T-helper 1 cell treated with Interleukin-12 subunit alpha and Interleukin-12 subunit beta and Interleukin-4 antibody, amounts not matched to agents 30 μg/mL and 1 μg/mL, for 36 hours (primary cell): ENCODE measurements at regions not wholly inside any gene's neighbourhood (a gene's known extent, or its start where the extent isn't known, plus 50 kb on each side); places are given as distances from the start of the nearest gene placed in this dataset.
"Not testable (repeated sequence)": the region's sequence is repeated elsewhere in the genome, so short reads cannot be mapped to it uniquely, and the experiment has no call there.

Experiments
- H3K27ac Mint-ChIP-seq: one replicate; pipeline ENCODE4 v1.8.0; 2021; ENCODE audit warnings: mild to moderate bottlenecking, mixed read lengths
- H3K27me3 Mint-ChIP-seq: one replicate; pipeline ENCODE4 v1.8.0; 2021; ENCODE audit warnings: low read depth, mixed read lengths
- H3K36me3 Mint-ChIP-seq: one replicate; pipeline ENCODE4 v1.8.0; 2021; ENCODE audit warnings: low read depth, mixed read lengths
- H3K4me1 Mint-ChIP-seq: one replicate; pipeline ENCODE4 v1.8.0; 2021; ENCODE audit warnings: low read depth, mixed read lengths
- H3K4me3 Mint-ChIP-seq: one replicate; pipeline ENCODE4 v1.8.0; 2021; ENCODE audit warnings: mild to moderate bottlenecking, moderate library complexity, mixed read lengths
- H3K9me3 Mint-ChIP-seq: one replicate; pipeline ENCODE4 v1.8.0; 2021; ENCODE audit warnings: mixed read lengths

DNA sequence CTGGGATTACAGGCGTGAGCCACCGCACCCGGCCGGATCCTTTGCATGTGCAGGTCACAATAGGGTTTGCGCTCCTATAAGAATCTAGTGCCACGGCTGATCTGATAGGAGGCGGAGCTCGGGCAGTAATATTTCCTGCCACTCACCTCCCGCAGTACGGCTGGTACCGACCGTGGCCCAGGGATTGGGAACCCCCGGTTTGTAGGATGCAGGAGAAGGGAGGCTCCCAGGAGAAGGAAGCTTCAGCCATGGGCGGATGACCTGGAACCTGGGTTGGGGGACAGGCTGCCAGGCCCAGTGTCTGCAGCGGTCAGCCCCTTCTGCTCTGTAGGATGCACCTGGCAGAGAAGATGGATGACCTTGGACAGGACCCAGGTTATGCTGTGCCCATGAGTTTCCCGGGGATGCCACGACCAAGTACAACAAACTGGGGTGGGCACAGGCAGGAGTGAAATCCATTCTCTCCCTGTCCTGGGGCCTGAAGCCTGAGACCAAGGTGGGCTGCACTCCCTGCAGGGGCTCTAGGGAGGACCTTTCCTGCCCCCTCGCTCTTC is 818.9 kb downstream of the BRD1 start:
- Mint-ChIP-seq H3K4me1 (no peaks in the 10 kb centered on the region), H3K27me3 (no peaks in the 10 kb centered on the region), H3K9me3 (no peaks in the 10 kb centered on the region), H3K36me3 (no peaks in the 10 kb centered on the region), H3K27ac (no peak overlapping the region), H3K4me3 (no peak overlapping the region)

GRCh38 chr22:49007013-49007653 is 820.5 kb downstream of the BRD1 start:
- Mint-ChIP-seq H3K36me3 (no peaks in the 10 kb centered on the region), H3K9me3 (no peaks in the 10 kb centered on the region), H3K4me1 (no peaks in the 10 kb centered on the region), H3K4me3 (no peak overlapping the region), H3K27me3 (no peaks in the 10 kb centered on the region), H3K27ac (no peak overlapping the region)

GRCh38 chr22:49006207-49007012 is 821.3 kb downstream of the BRD1 start:
- Mint-ChIP-seq H3K4me3 (no peak overlapping the region), H3K9me3 (no peaks in the 10 kb centered on the region), H3K36me3 (no peaks in the 10 kb centered on the region), H3K27ac (no peak overlapping the region), H3K27me3 (no peaks in the 10 kb centered on the region), H3K4me1 (no peaks in the 10 kb centered on the region)

DNA sequence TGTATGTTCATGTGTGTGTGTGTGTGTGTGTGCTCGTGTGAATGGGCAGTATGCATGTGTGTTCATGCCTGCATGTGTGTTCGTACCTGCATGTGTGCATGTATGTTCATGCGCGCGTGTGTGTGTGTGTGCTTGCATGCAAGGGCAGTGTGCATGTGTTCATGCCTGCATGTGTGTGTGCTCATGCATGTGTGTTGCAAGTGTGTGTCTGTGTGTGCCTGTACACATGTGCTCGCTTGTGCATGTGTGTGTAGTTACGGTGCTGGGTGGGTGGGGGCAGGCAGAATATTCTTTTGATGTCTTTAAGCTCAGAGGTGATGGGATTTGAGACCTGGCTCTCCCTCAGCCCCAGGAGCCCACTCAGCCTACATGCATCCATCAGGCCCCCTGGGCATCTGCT is 822.1 kb downstream of the BRD1 start:
- Mint-ChIP-seq H3K36me3 (no peaks in the 10 kb centered on the region), H3K27ac (no peak overlapping the region), H3K27me3 (no peaks in the 10 kb centered on the region), H3K4me1 (no peaks in the 10 kb centered on the region), H3K9me3 (no peaks in the 10 kb centered on the region), H3K4me3 (no peak overlapping the region)

GRCh38 chr22:49004484-49005399 is 822.9 kb downstream of the BRD1 start:
- Mint-ChIP-seq H3K36me3 (no peaks in the 10 kb centered on the region), H3K27me3 (no peaks in the 10 kb centered on the region), H3K4me3 (no peak overlapping the region), H3K4me1 (no peaks in the 10 kb centered on the region), H3K27ac (no peak overlapping the region), H3K9me3 (no peaks in the 10 kb centered on the region)

DNA sequence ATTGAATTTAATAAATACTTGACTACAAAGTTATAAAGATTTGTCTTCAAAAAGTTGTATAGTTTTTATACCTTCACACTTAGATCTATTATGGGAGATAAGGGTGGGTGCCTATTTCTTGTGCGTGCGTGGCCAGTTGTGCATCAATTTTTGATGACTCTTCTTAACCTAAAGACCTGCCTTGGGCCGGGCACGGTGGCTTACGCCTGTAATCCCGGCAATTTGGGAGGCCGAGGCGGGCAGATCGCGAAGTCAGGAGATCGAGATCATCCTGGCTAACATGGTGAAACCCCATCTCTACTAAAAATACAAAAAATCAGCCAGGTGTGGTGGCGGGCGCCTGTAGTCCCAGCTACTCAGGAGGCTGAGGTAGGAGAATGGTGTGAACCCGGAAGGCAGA is 830.1 kb downstream of the BRD1 start:
- not testable (repeated sequence) for H3K4me1 Mint-ChIP-seq, H3K27me3 Mint-ChIP-seq, H3K9me3 Mint-ChIP-seq, H3K4me3 Mint-ChIP-seq, H3K36me3 Mint-ChIP-seq, H3K27ac Mint-ChIP-seq

- Mint-ChIP-seq H3K4me1 (no peaks in the 10 kb centered on the region), H3K4me3 (no peak overlapping the region), H3K36me3 (no peaks in the 10 kb centered on the region), H3K9me3 (no peaks in the 10 kb centered on the region), H3K27ac (no peak overlapping the region), H3K27me3 (no peaks in the 10 kb centered on the region)
Observed at GRCh38 chr22:48993655-48994054, 834.0 kb downstream of the BRD1 start.

DNA sequence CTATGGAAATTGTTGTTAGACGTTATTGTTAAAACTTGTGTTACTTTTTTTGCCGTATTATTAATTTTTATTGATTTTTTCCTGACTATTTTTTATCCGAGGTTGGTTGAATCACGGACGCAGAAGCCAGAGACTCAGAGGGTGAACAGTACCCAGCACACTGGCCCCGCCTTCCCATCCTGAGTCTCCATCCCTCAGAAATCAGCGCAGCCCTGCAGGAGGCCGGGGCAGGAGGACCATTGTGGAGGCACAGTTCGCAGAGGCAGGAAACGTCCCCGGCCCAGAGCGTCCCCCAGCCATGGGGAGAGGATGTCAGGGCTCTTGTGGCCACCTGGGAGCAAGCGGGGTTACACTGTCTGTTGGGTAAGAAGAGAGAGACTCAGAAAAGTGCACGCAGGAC is 843.0 kb downstream of the BRD1 start:
- Mint-ChIP-seq H3K27me3 (no peaks in the 10 kb centered on the region), H3K9me3 (peaks cover 6% of the 10 kb centered on the region), H3K4me1 (no peaks in the 10 kb centered on the region), H3K36me3 (no peaks in the 10 kb centered on the region), H3K27ac (no peak overlapping the region), H3K4me3 (no peak overlapping the region)

GRCh38 chr22:48982321-48982905 is 845.3 kb downstream of the BRD1 start:
- no peaks in the 10 kb centered on the region for H3K36me3 Mint-ChIP-seq
- no peaks in the 10 kb centered on the region for H3K27me3 Mint-ChIP-seq
- no peak overlapping the region for H3K4me3 Mint-ChIP-seq
- no peak overlapping the region for H3K27ac Mint-ChIP-seq
- peaks cover 6% of the 10 kb centered on the region for H3K9me3 Mint-ChIP-seq
- no peaks in the 10 kb centered on the region for H3K4me1 Mint-ChIP-seq

GRCh38 chr22:48981371-48982061 is 846.2 kb downstream of the BRD1 start:
- Mint-ChIP-seq H3K27me3 (no peaks in the 10 kb centered on the region), H3K4me3 (no peak overlapping the region), H3K4me1 (no peaks in the 10 kb centered on the region), H3K9me3 (peaks cover 6% of the 10 kb centered on the region), H3K36me3 (no peaks in the 10 kb centered on the region), H3K27ac (no peak overlapping the region)

- Mint-ChIP-seq H3K36me3 (no peaks in the 10 kb centered on the region), H3K4me1 (no peaks in the 10 kb centered on the region), H3K4me3 (no peak overlapping the region), H3K27ac (no peak overlapping the region), H3K9me3 (peaks cover 6% of the 10 kb centered on the region), H3K27me3 (no peaks in the 10 kb centered on the region)
Observed at GRCh38 chr22:48980918-48981317, 846.8 kb downstream of the BRD1 start.

GRCh38 chr22:48980409-48980808 is 847.3 kb downstream of the BRD1 start:
- Mint-ChIP-seq H3K27ac (no peak overlapping the region), H3K9me3 (peaks cover 6% of the 10 kb centered on the region), H3K27me3 (no peaks in the 10 kb centered on the region), H3K36me3 (no peaks in the 10 kb centered on the region), H3K4me1 (no peaks in the 10 kb centered on the region), H3K4me3 (no peak overlapping the region)

GRCh38 chr22:48979482-48979881 is 848.2 kb downstream of the BRD1 start:
- Mint-ChIP-seq H3K27me3 (no peaks in the 10 kb centered on the region), H3K9me3 (no peaks in the 10 kb centered on the region), H3K36me3 (no peaks in the 10 kb centered on the region), H3K4me3 (no peak overlapping the region), H3K4me1 (no peaks in the 10 kb centered on the region), H3K27ac (no peak overlapping the region)
